ENCODE measurements at regions not wholly inside any gene's neighbourhood (a gene's known extent, or its start where the extent isn't known, plus 50 kb on each side); places are given as distances from the start of the nearest gene placed in this dataset.

DNA sequence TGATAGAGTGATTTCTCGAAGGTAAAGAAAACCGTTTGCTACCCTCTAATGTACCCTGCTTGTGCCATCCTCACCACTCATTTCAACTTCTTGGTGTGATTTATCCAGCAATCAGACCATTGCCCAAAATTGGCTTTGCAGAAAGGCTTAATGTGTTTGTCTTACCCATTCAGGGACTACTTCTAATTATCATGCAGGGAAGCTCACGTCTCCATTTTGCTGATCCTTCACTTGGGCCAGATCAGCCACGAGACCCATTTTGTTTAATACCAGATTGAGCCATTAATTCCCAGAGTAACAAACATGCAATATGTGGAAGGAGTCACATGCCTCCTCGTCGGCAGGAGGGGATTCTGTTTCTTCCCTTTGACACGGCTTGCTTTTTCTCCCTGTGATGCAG is 51.1 kb upstream of the CRY1 start:
- TF ChIP-seq, protein P1, sequence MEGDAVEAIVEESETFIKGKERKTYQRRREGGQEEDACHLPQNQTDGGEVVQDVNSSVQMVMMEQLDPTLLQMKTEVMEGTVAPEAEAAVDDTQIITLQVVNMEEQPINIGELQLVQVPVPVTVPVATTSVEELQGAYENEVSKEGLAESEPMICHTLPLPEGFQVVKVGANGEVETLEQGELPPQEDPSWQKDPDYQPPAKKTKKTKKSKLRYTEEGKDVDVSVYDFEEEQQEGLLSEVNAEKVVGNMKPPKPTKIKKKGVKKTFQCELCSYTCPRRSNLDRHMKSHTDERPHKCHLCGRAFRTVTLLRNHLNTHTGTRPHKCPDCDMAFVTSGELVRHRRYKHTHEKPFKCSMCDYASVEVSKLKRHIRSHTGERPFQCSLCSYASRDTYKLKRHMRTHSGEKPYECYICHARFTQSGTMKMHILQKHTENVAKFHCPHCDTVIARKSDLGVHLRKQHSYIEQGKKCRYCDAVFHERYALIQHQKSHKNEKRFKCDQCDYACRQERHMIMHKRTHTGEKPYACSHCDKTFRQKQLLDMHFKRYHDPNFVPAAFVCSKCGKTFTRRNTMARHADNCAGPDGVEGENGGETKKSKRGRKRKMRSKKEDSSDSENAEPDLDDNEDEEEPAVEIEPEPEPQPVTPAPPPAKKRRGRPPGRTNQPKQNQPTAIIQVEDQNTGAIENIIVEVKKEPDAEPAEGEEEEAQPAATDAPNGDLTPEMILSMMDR (conservative IDR thresholded peaks at IDR 0.05): no peak
- Mint-ChIP-seq H3K27me3 (no peaks in the 10 kb centered on the region), H3K4me3 (no peak overlapping the region), H3K4me1 (ENCODE audit: unreplicated experiment) (peaks cover 12% of the 10 kb centered on the region), H3K9me3 (peaks cover 6% of the 10 kb centered on the region), H3K27ac (no peak overlapping the region), H3K36me3 (no peaks in the 10 kb centered on the region)
- DNase-seq (ENCODE audit: extremely low spot score, unreplicated experiment): no peak

DNA sequence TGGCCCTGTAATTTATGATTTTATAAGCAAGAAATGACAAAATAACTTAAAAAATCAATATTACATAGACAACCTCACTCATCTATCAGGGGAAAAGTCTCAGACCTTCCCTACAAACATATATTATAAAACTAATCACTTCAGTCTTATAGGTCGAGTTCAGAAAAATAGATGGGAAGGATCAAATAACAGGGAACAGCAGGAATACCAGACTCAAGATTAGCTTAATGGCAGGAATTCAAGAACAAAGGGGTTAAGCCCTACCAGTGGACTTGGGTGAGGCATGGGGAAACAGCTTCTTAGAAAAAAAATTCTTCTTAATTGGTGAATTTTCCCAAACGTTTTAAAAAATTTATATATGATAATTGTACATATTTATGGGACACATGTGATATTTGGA is 51.6 kb upstream of the CRY1 start:
- Mint-ChIP-seq H3K9me3 (peaks cover 6% of the 10 kb centered on the region), H3K27ac (no peak overlapping the region), H3K27me3 (no peaks in the 10 kb centered on the region), H3K4me3 (no peak overlapping the region), H3K4me1 (ENCODE audit: unreplicated experiment) (peaks cover 12% of the 10 kb centered on the region), H3K36me3 (no peaks in the 10 kb centered on the region)
- TF ChIP-seq, protein P1 (conservative IDR thresholded peaks at IDR 0.05): no peak
- DNase-seq (ENCODE audit: extremely low spot score, unreplicated experiment): no peak

DNA sequence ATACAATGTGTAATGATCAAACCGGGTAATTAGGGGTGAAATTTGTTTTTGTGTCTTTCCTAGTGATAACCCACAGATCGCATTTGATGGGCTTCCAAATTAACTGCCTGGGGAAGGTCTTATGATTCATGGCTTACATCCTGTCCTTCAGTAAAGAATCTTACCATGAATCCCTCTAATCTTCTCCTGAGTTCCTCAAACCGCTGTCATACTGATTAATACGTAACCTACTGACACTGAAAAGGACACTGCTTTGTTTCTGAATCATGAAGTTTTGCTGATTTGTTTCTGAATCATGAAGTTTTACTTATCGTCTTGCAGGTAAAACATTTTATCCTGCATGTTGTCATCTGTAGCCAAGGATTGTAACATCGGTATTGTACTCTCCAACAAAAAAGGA is 52.0 kb upstream of the CRY1 start:
- TF ChIP-seq, protein P1 (conservative IDR thresholded peaks at IDR 0.05): no peak
- Mint-ChIP-seq H3K36me3 (no peaks in the 10 kb centered on the region), H3K9me3 (peaks cover 4% of the 10 kb centered on the region), H3K4me3 (no peak overlapping the region), H3K27me3 (no peaks in the 10 kb centered on the region), H3K4me1 (ENCODE audit: unreplicated experiment) (peaks cover 9% of the 10 kb centered on the region), H3K27ac (no peak overlapping the region)
- no peak for DNase-seq (ENCODE audit: extremely low spot score, unreplicated experiment)

DNA sequence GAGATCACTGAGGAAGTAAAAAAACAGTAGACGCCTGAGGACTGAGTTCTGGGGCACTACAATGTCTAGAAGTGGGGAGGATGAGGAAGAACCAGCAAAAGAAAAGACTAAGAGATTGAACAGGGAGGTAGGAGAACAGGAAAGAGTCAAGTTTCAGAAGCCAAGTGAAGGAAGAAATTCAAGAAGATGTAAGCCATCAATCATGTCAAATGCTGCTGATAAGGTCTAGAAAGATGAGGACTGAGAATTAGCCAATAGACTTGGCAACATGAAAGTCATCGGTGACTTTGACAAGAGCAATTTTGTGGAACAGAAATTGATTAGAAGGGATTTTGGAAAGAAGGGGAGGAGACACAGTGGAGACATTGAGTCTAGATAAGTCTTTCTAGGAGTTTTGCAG is 54.8 kb upstream of the CRY1 start:
- no peaks in the 10 kb centered on the region for H3K36me3 Mint-ChIP-seq
- peaks cover 6% of the 10 kb centered on the region for H3K4me1 Mint-ChIP-seq (ENCODE audit: unreplicated experiment)
- TF ChIP-seq, protein P1 (conservative IDR thresholded peaks at IDR 0.05): no peak
- no peak overlapping the region for H3K4me3 Mint-ChIP-seq
- H3K27ac Mint-ChIP-seq: no peak overlapping the region
- no peaks in the 10 kb centered on the region for H3K9me3 Mint-ChIP-seq
- no peaks in the 10 kb centered on the region for H3K27me3 Mint-ChIP-seq
- no peak for DNase-seq (ENCODE audit: extremely low spot score, unreplicated experiment)

DNA sequence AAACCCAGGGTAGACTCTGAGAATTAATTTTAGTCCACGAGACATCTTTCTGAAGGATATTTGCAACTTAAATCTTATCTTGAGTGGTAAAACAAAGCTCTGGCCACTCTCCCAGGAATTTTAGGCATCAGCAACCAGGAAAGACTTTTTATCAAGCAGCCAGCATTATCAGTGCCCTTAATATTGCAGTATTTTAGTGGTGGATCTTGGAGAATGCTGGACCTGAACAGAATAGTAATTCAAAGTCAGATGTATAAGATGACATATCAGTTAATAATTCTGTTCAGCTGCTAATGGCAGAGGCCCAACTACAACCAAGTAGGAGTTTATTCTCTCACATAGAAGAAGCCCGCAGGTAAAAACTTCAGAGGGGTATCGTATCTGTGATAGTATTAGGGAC is 59.0 kb upstream of the CRY1 start:
- Mint-ChIP-seq H3K36me3 (no peaks in the 10 kb centered on the region), H3K27ac (no peak overlapping the region), H3K4me1 (ENCODE audit: unreplicated experiment) (no peaks in the 10 kb centered on the region), H3K9me3 (peaks cover 6% of the 10 kb centered on the region), H3K27me3 (peaks cover 4% of the 10 kb centered on the region), H3K4me3 (no peak overlapping the region)
- TF ChIP-seq, protein P1 (conservative IDR thresholded peaks at IDR 0.05): no peak
- no peak for DNase-seq (ENCODE audit: extremely low spot score, unreplicated experiment)

DNA sequence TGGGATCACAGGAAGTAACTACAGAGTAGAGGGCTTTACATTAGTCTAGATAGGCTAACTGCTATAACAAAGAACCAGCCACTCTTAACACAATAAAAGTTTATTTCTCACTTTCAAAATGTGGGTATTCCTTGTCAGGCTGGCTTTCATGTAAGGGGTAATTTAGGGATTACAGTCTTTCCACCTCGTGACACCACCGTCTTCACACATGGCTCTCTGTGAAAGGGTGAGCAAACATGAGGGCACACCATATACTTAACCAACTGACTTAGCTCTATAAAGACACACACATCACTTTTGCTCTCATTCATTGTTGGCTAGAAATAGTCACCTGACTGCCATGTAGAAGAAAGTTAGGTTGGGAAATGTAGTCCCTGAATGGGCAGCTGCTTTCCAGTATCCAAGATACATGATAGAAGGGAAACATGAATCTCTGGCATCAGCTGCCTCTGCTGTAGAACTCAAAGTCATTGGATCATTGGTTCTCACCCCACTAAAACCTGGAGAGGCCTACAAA is 66.1 kb upstream of the CRY1 start:
- H3K4me3 Mint-ChIP-seq: no peak overlapping the region
- no peaks in the 10 kb centered on the region for H3K9me3 Mint-ChIP-seq
- H3K36me3 Mint-ChIP-seq: no peaks in the 10 kb centered on the region
- H3K27ac Mint-ChIP-seq: no peak overlapping the region
- DNase-seq (ENCODE audit: extremely low spot score, unreplicated experiment): no peak
- TF ChIP-seq, protein P1 (conservative IDR thresholded peaks at IDR 0.05): no peak
- peaks cover 5% of the 10 kb centered on the region for H3K4me1 Mint-ChIP-seq (ENCODE audit: unreplicated experiment)
- H3K27me3 Mint-ChIP-seq: peaks cover 48% of the 10 kb centered on the region

Measured in type B pancreatic cell (in vitro differentiated cells).